ENCODE measurements at regions not wholly inside any gene's neighbourhood (a gene's known extent, or its start where the extent isn't known, plus 50 kb on each side); places are given as distances from the start of the nearest gene placed in this dataset.

DNA sequence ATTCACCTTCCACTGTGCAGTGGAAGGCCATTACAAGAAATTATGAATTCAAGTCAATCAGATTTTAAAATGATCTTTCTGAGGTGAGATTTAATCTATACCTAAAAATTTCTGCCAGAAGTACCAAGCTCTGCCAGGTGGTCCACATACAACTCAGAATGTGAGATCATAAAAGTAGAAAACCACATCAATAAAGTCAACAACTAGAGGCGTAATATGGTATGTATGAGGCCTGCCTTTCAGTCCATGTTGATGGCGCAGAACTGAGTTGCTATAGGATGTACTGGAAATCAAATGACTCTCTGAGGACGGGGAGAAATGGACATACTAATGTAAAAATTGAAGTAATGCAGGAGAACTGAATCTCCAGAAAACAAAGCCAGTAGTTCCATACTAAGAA is 163.8 kb upstream of the FBXL4 start:
- no peak overlapping the region for H3K9ac ChIP-seq (ENCODE audit: insufficient read depth in 1 of 2, low read depth in 2 of 2, low read length in 2 of 2)
- DNase-seq (ENCODE audit: extremely low read depth in 1 of 4, low spot score in 3 of 4) (no peak), FAIRE-seq (no peak), ATAC-seq (no peak)
- H3K4me3 ChIP-seq = no peak overlapping the region
- no peaks in the 10 kb centered on the region for H3K4me1 ChIP-seq (replicated peaks in 1 of 2; ENCODE audit: control insufficient read depth in 2 of 2, insufficient read depth in 2 of 2, low read length in 2 of 2)
- no peaks in the 10 kb centered on the region for H4K20me1 ChIP-seq (replicated peaks; ENCODE audit: control insufficient read depth, insufficient read depth, low read length)
- intact Hi-C loops (cut with micrococcal nuclease) = loop anchor here (10.0 kb wide), 1 partner anchor 1717 kb away; no protein-coding TSS in a partner anchor
- no peaks in the 10 kb centered on the region for H3K36me3 ChIP-seq (ENCODE audit: control insufficient read depth, insufficient read depth, low read length)
- TF ChIP-seq ZNF518B (CRISPR knock-in tag; IDR thresholded peaks at IDR 0.05) = no peak
- no peak for TF ChIP-seq EP300 (IDR thresholded peaks at IDR 0.05; ENCODE audit: low read length)
- no peak for TF ChIP-seq ZNF23 (CRISPR knock-in tag; IDR thresholded peaks at IDR 0.05)
- TF ChIP-seq ESRRB (CRISPR knock-in tag; IDR thresholded peaks at IDR 0.05; ENCODE audit: borderline replicate concordance) = no peak
- TF ChIP-seq TEAD4 (IDR thresholded peaks at IDR 0.05; ENCODE audit: low read length) = no peak
- TF ChIP-seq TEAD4 (CRISPR knock-in tag; IDR thresholded peaks at IDR 0.05; ENCODE audit: borderline replicate concordance) = no peak
- TF ChIP-seq IRF2 (CRISPR knock-in tag; IDR thresholded peaks at IDR 0.05) = no peak
- TF ChIP-seq, protein P1, sequence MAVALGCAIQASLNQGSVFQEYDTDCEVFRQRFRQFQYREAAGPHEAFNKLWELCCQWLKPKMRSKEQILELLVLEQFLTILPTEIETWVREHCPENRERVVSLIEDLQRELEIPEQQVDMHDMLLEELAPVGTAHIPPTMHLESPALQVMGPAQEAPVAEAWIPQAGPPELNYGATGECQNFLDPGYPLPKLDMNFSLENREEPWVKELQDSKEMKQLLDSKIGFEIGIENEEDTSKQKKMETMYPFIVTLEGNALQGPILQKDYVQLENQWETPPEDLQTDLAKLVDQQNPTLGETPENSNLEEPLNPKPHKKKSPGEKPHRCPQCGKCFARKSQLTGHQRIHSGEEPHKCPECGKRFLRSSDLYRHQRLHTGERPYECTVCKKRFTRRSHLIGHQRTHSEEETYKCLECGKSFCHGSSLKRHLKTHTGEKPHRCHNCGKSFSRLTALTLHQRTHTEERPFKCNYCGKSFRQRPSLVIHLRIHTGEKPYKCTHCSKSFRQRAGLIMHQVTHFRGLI (CRISPR knock-in tag; IDR thresholded peaks at IDR 0.05) = no peak
- no peak for TF ChIP-seq NFRKB (IDR thresholded peaks at IDR 0.05; ENCODE audit: low read depth)
- no peak for TF ChIP-seq NR2C2 (CRISPR knock-in tag; IDR thresholded peaks at IDR 0.05)
- no peak for TF ChIP-seq NR2C2 (tag; IDR thresholded peaks at IDR 0.05)
- in situ Hi-C loops (cut with MboI) = no loop called here
- WGBS (ENCODE audit: insufficient coverage, low coverage, missing lambda C conversion rate) = 0% methylated on average over 3 of the region's 3 CpGs
- no TSS peak for BruUV-seq (replicated peaks)
- H3K9me1 ChIP-seq (ENCODE audit: control insufficient read depth, insufficient read depth, low read length) = no peaks in the 10 kb centered on the region
- no peak overlapping the region for H3K4me2 ChIP-seq (ENCODE audit: insufficient read depth, low read length)
- H3K79me2 ChIP-seq (ENCODE audit: control insufficient read depth, insufficient read depth, low read length) = no peaks in the 10 kb centered on the region
- H3K9me3 ChIP-seq (replicated peaks; ENCODE audit: control insufficient read depth, insufficient read depth, low read depth, low read length) = no peaks in the 10 kb centered on the region
- CTCF ChIA-PET (ENCODE audit: low intra/inter-chr PET ratio) = no interaction called here
- POLR2A ChIA-PET = interaction anchor here (1.4 kb wide), 1 partner anchor 13 kb away, joined by 5 read pairs; no protein-coding TSS in a partner anchor
- H3K27ac ChIP-seq (ENCODE audit: extremely low read depth, low read depth, low read length) = no peak overlapping the region
- H3K27me3 ChIP-seq (ENCODE audit: control insufficient read depth in 2 of 2, insufficient read depth in 2 of 2, low read length in 2 of 2) = no peaks in the 10 kb centered on the region
- no peak overlapping the region for H2AFZ ChIP-seq (ENCODE audit: low read depth, low read length)

Data from K562 (cell line).